ENCODE measurements at regions not wholly inside any gene's neighbourhood (a gene's known extent, or its start where the extent isn't known, plus 50 kb on each side); places are given as distances from the start of the nearest gene placed in this dataset.
A peak's percentile ranks its signal among the peaks of the same experiment; 100 is the strongest.
"Not testable (repeated sequence)": the region's sequence is repeated elsewhere in the genome, so short reads cannot be mapped to it uniquely, and the experiment has no call there.

DNA sequence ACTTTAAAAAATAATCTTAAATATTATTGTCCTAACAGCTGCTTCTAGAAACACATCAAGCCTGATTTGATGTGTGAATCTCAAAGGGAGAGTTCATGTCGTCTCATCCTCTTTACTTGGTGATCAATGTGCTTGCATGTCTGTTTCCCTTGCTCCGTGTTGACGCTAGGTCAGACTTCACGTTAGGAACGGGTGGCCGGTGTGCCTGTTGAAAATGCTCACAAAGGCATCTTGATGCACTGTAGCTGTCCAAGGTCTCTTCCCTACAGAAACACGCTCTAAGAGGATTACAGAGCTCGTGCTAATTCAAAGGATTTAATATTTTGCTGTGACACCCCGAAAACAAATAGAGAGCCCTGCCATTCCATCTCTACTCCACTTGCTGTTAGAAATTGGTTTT lies 84.6 kb downstream of the ID4 start:
- H3K4me3 ChIP-seq (ENCODE audit: low read length), result no peak overlapping the region
- no peak overlapping the region for H3K27ac ChIP-seq (ENCODE audit: low read length)
- H3K36me3 ChIP-seq (ENCODE audit: control insufficient read depth, insufficient read depth, low read length), result no peaks in the 10 kb centered on the region
- H3K27me3 ChIP-seq (ENCODE audit: control insufficient read depth, insufficient read depth, low read length), result peaks cover under 1% of the 10 kb centered on the region
- 65% methylated on average over 5 of the region's 9 CpGs for WGBS (ENCODE audit: insufficient coverage)
- no peaks in the 10 kb centered on the region for H3K4me1 ChIP-seq (ENCODE audit: control insufficient read depth, insufficient read depth, low read length)
- no peaks in the 10 kb centered on the region for H3K9me3 ChIP-seq (replicated peaks; ENCODE audit: control insufficient read depth, low read depth, low read length)
- no peak for DNase-seq

GRCh38 chr6:19925533-19925932 lies 88.4 kb downstream of the ID4 start:
- H3K9me3 ChIP-seq (replicated peaks; ENCODE audit: control insufficient read depth, low read depth, low read length), result no peaks in the 10 kb centered on the region
- no peaks in the 10 kb centered on the region for H3K4me1 ChIP-seq (ENCODE audit: control insufficient read depth, insufficient read depth, low read length)
- peaks cover 2% of the 10 kb centered on the region for H3K27me3 ChIP-seq (ENCODE audit: control insufficient read depth, insufficient read depth, low read length)
- no peaks in the 10 kb centered on the region for H3K36me3 ChIP-seq (ENCODE audit: control insufficient read depth, insufficient read depth, low read length)
- H3K4me3 ChIP-seq (ENCODE audit: low read length), result no peak overlapping the region
- no peak for DNase-seq
- no CpG with 5 or more reads among the region's 1 CpG for WGBS (ENCODE audit: insufficient coverage)
- no peak overlapping the region for H3K27ac ChIP-seq (ENCODE audit: low read length)

GRCh38 chr6:19928461-19928860 lies 91.3 kb downstream of the ID4 start:
- Histone ChIP-seq H3K27ac (ENCODE audit: low read length) (no peak overlapping the region), H3K27me3 (ENCODE audit: control insufficient read depth, insufficient read depth, low read length) (peaks cover 2% of the 10 kb centered on the region), H3K4me3 (ENCODE audit: low read length) (no peak overlapping the region), H3K9me3 (replicated peaks; ENCODE audit: control insufficient read depth, low read depth, low read length) (no peaks in the 10 kb centered on the region), H3K36me3 (ENCODE audit: control insufficient read depth, insufficient read depth, low read length) (no peaks in the 10 kb centered on the region), H3K4me1 (ENCODE audit: control insufficient read depth, insufficient read depth, low read length) (no peaks in the 10 kb centered on the region)
- WGBS (ENCODE audit: insufficient coverage), result no CpG with 5 or more reads among the region's 2 CpGs
- no peak for DNase-seq

DNA sequence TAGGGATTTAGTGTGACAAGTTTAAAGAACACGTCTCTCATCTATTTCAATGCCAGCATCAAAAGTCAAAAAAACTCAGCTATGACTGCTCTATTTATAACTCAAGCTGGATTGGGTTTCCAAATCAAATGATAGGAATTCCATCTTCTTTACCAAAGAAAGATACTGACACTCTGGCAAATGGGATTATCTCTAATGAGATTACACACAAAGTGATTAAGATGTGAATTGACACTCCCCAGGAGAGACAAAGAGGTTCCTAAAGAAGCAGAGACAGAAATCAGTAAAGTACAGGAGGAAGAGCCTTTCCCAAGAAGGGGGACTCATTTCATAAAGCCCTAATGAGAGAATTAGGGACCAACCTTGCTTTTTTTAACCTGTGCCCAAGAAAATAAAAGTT lies 92.1 kb downstream of the ID4 start:
- DNase-seq, result no peak
- Histone ChIP-seq H3K27me3 (ENCODE audit: control insufficient read depth, insufficient read depth, low read length) (peaks cover 2% of the 10 kb centered on the region), H3K4me1 (ENCODE audit: control insufficient read depth, insufficient read depth, low read length) (no peaks in the 10 kb centered on the region), H3K36me3 (ENCODE audit: control insufficient read depth, insufficient read depth, low read length) (no peaks in the 10 kb centered on the region), H3K27ac (ENCODE audit: low read length) (no peak overlapping the region), H3K9me3 (replicated peaks; ENCODE audit: control insufficient read depth, low read depth, low read length) (no peaks in the 10 kb centered on the region), H3K4me3 (ENCODE audit: low read length) (no peak overlapping the region)
- no CpG with 5 or more reads among the region's 1 CpG for WGBS (ENCODE audit: insufficient coverage)

- DNase-seq, result no peak
- Histone ChIP-seq H3K27ac (ENCODE audit: low read length) (no peak overlapping the region), H3K36me3 (ENCODE audit: control insufficient read depth, insufficient read depth, low read length) (no peaks in the 10 kb centered on the region), H3K9me3 (replicated peaks; ENCODE audit: control insufficient read depth, low read depth, low read length) (no peaks in the 10 kb centered on the region), H3K4me3 (ENCODE audit: low read length) (no peak overlapping the region), H3K4me1 (ENCODE audit: control insufficient read depth, insufficient read depth, low read length) (no peaks in the 10 kb centered on the region), H3K27me3 (ENCODE audit: control insufficient read depth, insufficient read depth, low read length) (no peaks in the 10 kb centered on the region)
- 88% methylated on average over 2 of the region's 5 CpGs for WGBS (ENCODE audit: insufficient coverage)
Observed at GRCh38 chr6:19934996-19935591, 97.9 kb downstream of the ID4 start.

- H3K36me3 ChIP-seq (ENCODE audit: control insufficient read depth, insufficient read depth, low read length); H3K4me3 ChIP-seq (ENCODE audit: low read length); H3K27me3 ChIP-seq (ENCODE audit: control insufficient read depth, insufficient read depth, low read length); H3K27ac ChIP-seq (ENCODE audit: low read length); H3K9me3 ChIP-seq (replicated peaks; ENCODE audit: control insufficient read depth, low read depth, low read length); DNase-seq; H3K4me1 ChIP-seq (ENCODE audit: control insufficient read depth, insufficient read depth, low read length): not testable (repeated sequence)
- WGBS (ENCODE audit: insufficient coverage), result 100% methylated on average over 1 of the region's 28 CpGs
Observed at GRCh38 chr6:19939321-19939720, 102.2 kb downstream of the ID4 start.

GRCh38 chr6:19939926-19940325 lies 102.8 kb downstream of the ID4 start:
- H3K27me3 ChIP-seq (ENCODE audit: control insufficient read depth, insufficient read depth, low read length); H3K36me3 ChIP-seq (ENCODE audit: control insufficient read depth, insufficient read depth, low read length); H3K4me1 ChIP-seq (ENCODE audit: control insufficient read depth, insufficient read depth, low read length); H3K27ac ChIP-seq (ENCODE audit: low read length); H3K4me3 ChIP-seq (ENCODE audit: low read length); DNase-seq; H3K9me3 ChIP-seq (replicated peaks; ENCODE audit: control insufficient read depth, low read depth, low read length): not testable (repeated sequence)
- WGBS (ENCODE audit: insufficient coverage), result no CpG with 5 or more reads among the region's 28 CpGs

DNA sequence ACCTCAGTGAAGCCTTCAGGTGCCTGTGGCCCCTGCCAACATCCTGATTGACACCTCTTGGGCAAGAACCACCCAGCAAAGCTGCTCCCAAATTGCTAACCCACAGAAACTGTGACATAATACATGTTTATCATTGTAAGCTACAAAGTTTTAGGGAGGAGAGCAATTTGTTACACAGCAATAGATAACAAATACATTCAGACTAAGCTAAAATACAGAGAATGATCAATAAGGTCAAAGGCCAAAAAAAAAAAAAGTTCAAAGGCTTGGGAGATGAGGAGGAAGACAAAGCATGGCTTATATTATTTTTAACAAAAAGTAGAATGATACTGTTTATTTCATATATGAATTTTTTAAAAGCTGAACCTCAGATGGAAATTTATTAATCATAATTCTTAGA lies 105.9 kb downstream of the ID4 start:
- Histone ChIP-seq H3K4me1 (ENCODE audit: control insufficient read depth, insufficient read depth, low read length) (no peaks in the 10 kb centered on the region), H3K27ac (ENCODE audit: low read length) (no peak overlapping the region), H3K36me3 (ENCODE audit: control insufficient read depth, insufficient read depth, low read length) (no peaks in the 10 kb centered on the region), H3K4me3 (ENCODE audit: low read length) (no peak overlapping the region), H3K27me3 (ENCODE audit: control insufficient read depth, insufficient read depth, low read length) (no peaks in the 10 kb centered on the region), H3K9me3 (replicated peaks; ENCODE audit: control insufficient read depth, low read depth, low read length) (no peaks in the 10 kb centered on the region)
- DNase-seq, result no peak

DNA sequence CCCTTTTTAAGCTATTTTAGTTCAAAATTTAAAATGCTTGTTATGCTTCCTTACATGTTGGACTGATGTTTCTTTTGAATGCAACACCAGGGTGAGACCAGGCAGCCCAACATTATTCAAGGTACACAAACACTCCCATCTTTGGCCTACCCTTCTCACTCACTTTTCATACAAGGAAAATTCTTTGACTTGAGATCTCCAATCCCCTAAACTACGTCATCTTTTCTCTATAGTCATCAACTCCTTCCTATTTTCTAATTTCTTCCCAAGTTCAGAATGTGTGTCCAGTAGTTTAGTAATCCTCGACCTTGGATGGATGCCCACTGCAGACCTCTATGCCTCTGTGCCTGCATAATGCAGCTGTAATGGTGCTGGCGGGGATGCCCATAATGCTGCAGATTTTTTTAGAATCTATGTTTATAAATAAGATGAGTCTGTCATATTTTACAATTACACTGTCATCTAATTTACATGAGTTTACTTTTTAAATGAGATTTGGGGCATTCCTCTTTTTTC lies 108.7 kb downstream of the ID4 start:
- no peaks in the 10 kb centered on the region for H3K4me1 ChIP-seq (ENCODE audit: control insufficient read depth, insufficient read depth, low read length)
- no peaks in the 10 kb centered on the region for H3K36me3 ChIP-seq (ENCODE audit: control insufficient read depth, insufficient read depth, low read length)
- 40% methylated on average over 1 of the region's 3 CpGs for WGBS (ENCODE audit: insufficient coverage)
- no peak overlapping the region for H3K4me3 ChIP-seq (ENCODE audit: low read length)
- no peak overlapping the region for H3K27ac ChIP-seq (ENCODE audit: low read length)
- no peaks in the 10 kb centered on the region for H3K27me3 ChIP-seq (ENCODE audit: control insufficient read depth, insufficient read depth, low read length)
- H3K9me3 ChIP-seq (replicated peaks; ENCODE audit: control insufficient read depth, low read depth, low read length), result no peaks in the 10 kb centered on the region
- DNase-seq, result peak; percentile 14

DNA sequence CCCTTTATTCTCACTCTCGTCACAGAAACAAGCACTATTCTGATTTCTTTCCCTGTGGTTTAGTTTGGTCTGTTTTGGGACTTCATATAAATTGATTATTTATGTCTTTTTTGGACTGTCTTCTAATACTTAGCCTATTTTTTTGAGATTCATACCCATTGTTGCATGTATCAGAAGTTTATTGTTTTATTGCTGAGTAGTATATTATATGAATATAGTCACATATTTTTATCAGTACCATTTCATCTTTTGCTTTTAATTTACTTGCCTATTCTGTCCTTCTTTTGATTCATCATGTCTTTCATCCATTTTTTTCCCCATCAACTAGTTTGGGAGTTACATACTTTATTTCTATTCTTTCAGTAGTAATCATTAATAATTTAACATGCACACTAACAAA lies 112.0 kb downstream of the ID4 start:
- no peaks in the 10 kb centered on the region for H3K36me3 ChIP-seq (ENCODE audit: control insufficient read depth, insufficient read depth, low read length)
- DNase-seq, result no peak
- H3K4me1 ChIP-seq (ENCODE audit: control insufficient read depth, insufficient read depth, low read length), result no peaks in the 10 kb centered on the region
- H3K9me3 ChIP-seq (replicated peaks; ENCODE audit: control insufficient read depth, low read depth, low read length), result no peaks in the 10 kb centered on the region
- H3K27me3 ChIP-seq (ENCODE audit: control insufficient read depth, insufficient read depth, low read length), result no peaks in the 10 kb centered on the region
- WGBS (ENCODE audit: insufficient coverage), result no CpG with 5 or more reads among the region's 1 CpG
- no peak overlapping the region for H3K4me3 ChIP-seq (ENCODE audit: low read length)
- H3K27ac ChIP-seq (ENCODE audit: low read length), result no peak overlapping the region

DNA sequence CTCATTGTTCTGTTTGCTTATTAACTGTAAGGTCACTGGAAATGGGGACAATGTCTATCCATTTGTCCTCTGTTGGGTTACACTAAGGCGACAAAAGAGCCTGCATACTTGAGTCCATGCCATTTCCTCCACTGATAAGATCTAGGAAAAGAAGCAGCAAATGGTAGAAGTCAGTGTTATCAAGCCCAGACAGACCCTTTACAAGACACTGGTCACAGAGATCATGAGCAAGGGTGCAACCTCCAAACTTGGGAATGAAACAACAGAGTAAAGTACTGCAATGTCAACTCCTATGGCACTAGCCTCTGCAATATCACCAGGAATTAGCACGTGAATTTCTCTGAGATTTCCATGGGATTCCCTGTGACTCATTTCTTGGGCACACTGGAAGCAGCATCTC lies 126.9 kb downstream of the ID4 start:
- Histone ChIP-seq H3K4me3 (ENCODE audit: low read length) (no peak overlapping the region), H3K27me3 (ENCODE audit: control insufficient read depth, insufficient read depth, low read length) (no peaks in the 10 kb centered on the region), H3K9me3 (replicated peaks; ENCODE audit: control insufficient read depth, low read depth, low read length) (no peaks in the 10 kb centered on the region), H3K4me1 (ENCODE audit: control insufficient read depth, insufficient read depth, low read length) (no peaks in the 10 kb centered on the region), H3K27ac (ENCODE audit: low read length) (no peak overlapping the region), H3K36me3 (ENCODE audit: control insufficient read depth, insufficient read depth, low read length) (no peaks in the 10 kb centered on the region)
- no peak for DNase-seq
- no CpG with 5 or more reads among the region's 2 CpGs for WGBS (ENCODE audit: insufficient coverage)

Data from muscle of leg (tissue), 3 donors.